HepG2 (cell line): ENCODE measurements at regions not wholly inside any gene's neighbourhood (a gene's known extent, or its start where the extent isn't known, plus 50 kb on each side); places are given as distances from the start of the nearest gene placed in this dataset.

Source experiments
- SP1 ChIP-seq, 2 experiments: fragments of 450-650 bp in 1 of 2; sonication (generic) in 1 of 2; formaldehyde crosslinking in 1 of 2; IDR thresholded peaks; 2 replicates each; pipeline versions ENCODE4 v1.4.0 to v1.6.1; 2016 to 2020; ENCODE audit warnings: missing genetic modification reagents in 1 of 2
- ZNF274 ChIP-seq: sonication (generic); formaldehyde crosslinking; IDR thresholded peaks from 2 replicates; pipeline ENCODE4 v1.5.1; 2020; ENCODE audit warnings: mild to moderate bottlenecking, missing genetic modification reagents

DNA sequence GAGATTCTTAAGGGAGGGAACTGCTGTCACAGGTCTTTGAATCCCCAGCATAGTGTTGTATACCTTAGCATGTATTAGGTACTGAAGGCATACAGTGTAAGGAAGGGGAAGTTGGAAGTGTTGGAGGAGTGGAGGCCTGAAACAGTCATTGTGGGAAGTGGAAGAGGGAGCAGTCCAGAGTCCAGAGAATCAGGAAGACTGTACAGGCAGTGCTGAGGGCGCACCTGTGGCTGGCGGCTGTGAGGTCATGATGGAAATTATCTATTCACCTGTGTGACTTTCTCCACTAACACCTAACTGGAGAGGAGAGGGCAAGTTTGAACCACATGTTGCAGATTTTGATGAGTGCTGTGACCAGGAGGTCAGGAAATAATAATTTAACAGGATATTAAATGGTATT, 119.7 kb upstream of the NIPBL start:
- TF ChIP-seq ZNF274 (CRISPR knock-in tag) (no peak), SP1 (IDR thresholded peaks at IDR 0.05) (no peak), SP1 (CRISPR knock-in tag; IDR thresholded peaks at IDR 0.05) (no peak)
